Heart right ventricle (tissue), 16 donors: ENCODE measurements at regions not wholly inside any gene's neighbourhood (a gene's known extent, or its start where the extent isn't known, plus 50 kb on each side); places are given as distances from the start of the nearest gene placed in this dataset.

Experiments
- ATAC-seq, 8 donors: fragments of 200-7000 bp; cut with Tn5 transposase; one replicate each; pipeline ENCODE4 v1.9.1; 2020; ENCODE audit warnings: mild to moderate bottlenecking in 8 of 8, moderate library complexity in 8 of 8, moderate number of reproducible peaks in 1 of 8
- DNase-seq, 2 donors: peaks; one replicate each; pipeline ENCODE4 v3.0.0-alpha.2; 2020
- H3K27ac ChIP-seq, 10 donors: fragments of 200-600 bp; sonication (generic) in 2 of 10; one replicate each; pipeline versions ENCODE4 v1.5.0 to v1.8.0; 2020 to 2022; ENCODE audit warnings: mild to moderate bottlenecking in 3 of 10
- H3K27me3 ChIP-seq, 7 donors: fragments of 200-600 bp; one replicate each; pipeline ENCODE4 v1.8.0; 2021 to 2022; ENCODE audit warnings: mild to moderate bottlenecking in 2 of 7
- H3K36me3 ChIP-seq, 9 donors: fragments of 200-600 bp; sonication (generic) in 1 of 9; one replicate each; pipeline versions ENCODE4 v1.5.0 to v1.8.0; 2020 to 2022; ENCODE audit warnings: mild to moderate bottlenecking in 2 of 9
- H3K4me1 ChIP-seq, 9 donors: fragments of 200-600 bp; sonication (generic) in 1 of 9; one replicate each; pipeline versions ENCODE4 v1.5.0 to v1.8.0; 2020 to 2022; ENCODE audit warnings: mild to moderate bottlenecking in 4 of 9
- H3K4me3 ChIP-seq, 10 donors: fragments of 200-600 bp; sonication (generic) in 2 of 10; one replicate each; pipeline versions ENCODE4 v1.5.0 to v1.8.0; 2020 to 2022; ENCODE audit warnings: mild to moderate bottlenecking in 7 of 10, moderate library complexity in 2 of 10
- H3K9me3 ChIP-seq, 11 donors: fragments of 200-600 bp in 10 of 11; sonication (generic) in 2 of 11; one replicate each; pipeline versions ENCODE4 v1.5.0 to v1.8.0; 2013 to 2022; ENCODE audit warnings: mild to moderate bottlenecking in 2 of 11, control low read depth in 1 of 11, moderate library complexity in 1 of 11
- WGBS, 2 donors: extraction: QIAGEN DNeasy Blood & Tissue Kit; methylation state at CpG; one replicate each; pipeline ENCODE4 v1.1.7; 2013; ENCODE audit warnings: inconsistent platforms in 1 of 2; 5-methylcytosine and 5-hydroxymethylcytosine counted together
- intact Hi-C, 10 donors: fragments of 100-400 bp; cut with DNase I; formaldehyde crosslinking; loops; one replicate each; pipeline versions ENCODE4 v1.11.1 to v1.14.2; 2022
- TF ChIP-seq, protein P1 (sequence below), 9 donors: fragments of 200-600 bp; sonication (generic) in 2 of 9; IDR thresholded peaks; one replicate each; pipeline versions ENCODE4 v1.5.0 to v1.8.0; 2021 to 2022; ENCODE audit warnings: antibody characterized with exemption in 9 of 9, mild to moderate bottlenecking in 5 of 9, moderate library complexity in 1 of 9
- donor health status: Arrhythmogenic right ventricular cardiomyopathy.
- donor health status: ischemic (EF 13 %, LVEDD 7.1; RV severe dilation, severe dysfunction).
- donor health status: healthy with polysubstance abuse.
- donor health status: DM: no; HTN: yes; CAD: no.
- donor health status: DM: no; HTN: no; CAD: no.
- donor health status: ischemic (EF 25% LVEDD 6.9; RV normal size, moderate dysfunction).
- donor health status: ischemic (EF 25% LVEDD 5.7; RV mildly dilated, moderate dysfunction).
- donor health status: healthy.
- donor health status: DM: yes; HTN: yes; CAD: no.
- donor health status: Ischemic cardiomyopathy.
- donor health status: ischemic (EF 35%, LVEDD 5.7; RV mildly dilated, moderate dysfunction).
- donor health status: nonischemic (EF 11% LVEDD 7.7; RV severe dilation, severe dysfunction).
- donor health status: DM: yes; HTN: yes; CAD: no.
- donor health status: PGD.
- donor health status: ischemic (EF 29% LVEDD 5.4; RV normal size, mild dysfunction).
- donor health status: nonischemic (EF 23%, LVEDD 6.1; RV moderate dilation, normal function).

DNA sequence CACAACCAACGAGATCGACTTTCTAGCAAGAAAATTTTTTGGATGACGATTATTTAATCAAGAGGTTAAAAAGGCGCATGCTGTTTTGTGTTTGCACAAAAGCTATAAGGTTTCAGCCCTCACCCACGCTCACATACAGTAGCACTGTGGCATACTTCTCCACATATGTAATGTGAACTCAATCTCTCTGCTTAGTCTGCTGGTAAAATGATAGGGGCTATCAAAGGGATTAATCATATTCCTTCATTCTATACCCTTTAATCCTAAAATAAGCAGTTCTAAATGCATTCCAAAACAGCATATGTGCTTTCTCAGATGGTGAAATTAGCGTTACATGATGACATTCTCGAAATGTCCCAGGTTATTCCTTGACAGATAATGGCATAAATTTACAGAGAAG lies 196.9 kb upstream of the PRICKLE2 start:
- intact Hi-C loops = no loop called here
- TF ChIP-seq, protein P1, sequence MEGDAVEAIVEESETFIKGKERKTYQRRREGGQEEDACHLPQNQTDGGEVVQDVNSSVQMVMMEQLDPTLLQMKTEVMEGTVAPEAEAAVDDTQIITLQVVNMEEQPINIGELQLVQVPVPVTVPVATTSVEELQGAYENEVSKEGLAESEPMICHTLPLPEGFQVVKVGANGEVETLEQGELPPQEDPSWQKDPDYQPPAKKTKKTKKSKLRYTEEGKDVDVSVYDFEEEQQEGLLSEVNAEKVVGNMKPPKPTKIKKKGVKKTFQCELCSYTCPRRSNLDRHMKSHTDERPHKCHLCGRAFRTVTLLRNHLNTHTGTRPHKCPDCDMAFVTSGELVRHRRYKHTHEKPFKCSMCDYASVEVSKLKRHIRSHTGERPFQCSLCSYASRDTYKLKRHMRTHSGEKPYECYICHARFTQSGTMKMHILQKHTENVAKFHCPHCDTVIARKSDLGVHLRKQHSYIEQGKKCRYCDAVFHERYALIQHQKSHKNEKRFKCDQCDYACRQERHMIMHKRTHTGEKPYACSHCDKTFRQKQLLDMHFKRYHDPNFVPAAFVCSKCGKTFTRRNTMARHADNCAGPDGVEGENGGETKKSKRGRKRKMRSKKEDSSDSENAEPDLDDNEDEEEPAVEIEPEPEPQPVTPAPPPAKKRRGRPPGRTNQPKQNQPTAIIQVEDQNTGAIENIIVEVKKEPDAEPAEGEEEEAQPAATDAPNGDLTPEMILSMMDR (IDR thresholded peaks at IDR 0.05) = no peak
- DNase-seq (no peak), ATAC-seq (no peak)
- Histone ChIP-seq H3K36me3 (no peaks in the 10 kb centered on the region), H3K4me3 (no peak overlapping the region), H3K4me1 (no peaks in the 10 kb centered on the region), H3K27me3 (peaks cover 0 to 6% (median 0%) of the 10 kb centered on the region in 7 donors), H3K27ac (no peak overlapping the region), H3K9me3 (no peaks in the 10 kb centered on the region)
- WGBS, 2 donors = 65 to 77% methylated on average over 7 of the region's 7 CpGs

DNA sequence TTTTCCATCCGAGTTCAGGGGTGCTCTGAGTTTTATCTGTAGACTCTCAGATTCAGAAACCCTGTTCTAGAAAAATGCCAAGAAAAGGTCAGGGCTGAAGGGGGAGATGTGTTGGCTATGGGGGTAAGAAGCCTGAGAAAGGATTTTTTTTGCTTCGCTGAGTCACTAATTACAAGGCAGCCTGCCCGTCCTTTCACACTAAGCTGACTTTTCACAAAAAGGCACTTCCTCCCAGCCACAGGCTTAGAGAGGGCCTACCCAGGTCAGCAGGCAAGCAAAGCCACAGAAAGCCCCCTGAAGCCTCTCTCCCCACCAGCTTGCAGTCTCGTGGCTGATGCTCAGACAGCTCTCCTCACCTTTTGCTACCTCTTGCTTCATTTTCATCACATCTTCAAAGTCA lies 192.6 kb upstream of the PRICKLE2 start:
- DNase-seq = no peak
- intact Hi-C loops = no loop called here
- H3K9me3 ChIP-seq = no peaks in the 10 kb centered on the region
- no peak overlapping the region for H3K4me3 ChIP-seq
- ATAC-seq = no peak
- no peaks in the 10 kb centered on the region for H3K4me1 ChIP-seq
- TF ChIP-seq, protein P1 (IDR thresholded peaks at IDR 0.05) = no peak
- no peaks in the 10 kb centered on the region for H3K36me3 ChIP-seq
- H3K27ac ChIP-seq = no peak overlapping the region
- 64 to 75% methylated on average over 4 of the region's 4 CpGs for WGBS, 2 donors
- H3K27me3 ChIP-seq = peaks cover 0 to 6% (median 0%) of the 10 kb centered on the region in 7 donors

DNA sequence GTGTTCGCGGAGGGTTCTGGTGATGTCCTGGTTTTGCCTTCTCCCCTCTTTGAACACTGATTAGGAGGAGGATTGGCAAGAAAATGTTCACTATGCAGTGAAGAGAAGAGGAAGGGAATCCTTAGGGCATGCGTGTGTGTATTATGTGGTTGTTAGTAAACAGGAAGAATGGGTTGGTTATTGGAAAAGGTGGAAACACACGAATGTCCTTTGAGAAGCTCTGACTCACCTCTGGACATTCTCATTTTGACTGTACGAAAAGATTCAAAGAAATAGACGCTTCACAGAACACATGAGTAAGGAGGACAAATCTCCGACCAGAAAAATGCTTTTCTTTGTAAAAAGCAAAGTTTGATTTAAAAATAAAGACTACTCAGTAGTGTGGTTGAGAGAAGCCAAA lies 188.8 kb upstream of the PRICKLE2 start:
- Histone ChIP-seq H3K4me1 (no peaks in the 10 kb centered on the region), H3K36me3 (no peaks in the 10 kb centered on the region), H3K4me3 (no peak overlapping the region), H3K9me3 (no peaks in the 10 kb centered on the region), H3K27ac (no peak overlapping the region), H3K27me3 (peaks cover 0 to 6% (median 0%) of the 10 kb centered on the region in 7 donors)
- TF ChIP-seq, protein P1 (IDR thresholded peaks at IDR 0.05) = no peak
- intact Hi-C loops = no loop called here
- WGBS, 2 donors = 88 to 95% methylated on average over 7 of the region's 7 CpGs
- DNase-seq (no peak), ATAC-seq (no peak)

DNA sequence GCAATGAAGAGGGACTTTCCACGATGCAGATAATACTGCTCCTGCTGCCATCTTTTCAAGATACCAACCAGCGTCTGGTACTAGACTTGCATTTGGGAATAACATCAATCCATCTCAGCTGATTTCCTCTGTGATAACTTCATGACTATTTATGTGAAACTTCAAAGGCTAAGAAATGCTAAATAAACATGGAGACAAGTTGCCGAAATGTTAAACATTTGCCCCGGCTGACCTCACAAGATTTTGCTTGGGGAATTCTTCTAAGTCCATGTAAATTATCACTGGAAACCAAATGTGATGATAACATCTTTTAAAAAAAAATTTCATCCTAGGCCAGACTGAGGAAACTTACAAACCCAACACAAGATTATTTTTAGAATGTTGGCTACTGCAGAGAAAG lies 185.8 kb upstream of the PRICKLE2 start:
- no peaks in the 10 kb centered on the region for H3K36me3 ChIP-seq
- TF ChIP-seq, protein P1 (IDR thresholded peaks at IDR 0.05) = no peak
- 59 to 64% methylated on average over 4 of the region's 4 CpGs for WGBS, 2 donors
- no peaks in the 10 kb centered on the region for H3K9me3 ChIP-seq
- intact Hi-C loops = no loop called here
- no peak overlapping the region for H3K4me3 ChIP-seq
- DNase-seq (no peak), ATAC-seq (no peak)
- peaks cover 0 to 8% (median 0%) of the 10 kb centered on the region in 7 donors for H3K27me3 ChIP-seq
- H3K27ac ChIP-seq = no peak overlapping the region
- H3K4me1 ChIP-seq = no peaks in the 10 kb centered on the region
